ENCODE measurements at regions not wholly inside any gene's neighbourhood (a gene's known extent, or its start where the extent isn't known, plus 50 kb on each side); places are given as distances from the start of the nearest gene placed in this dataset.

GRCh38 chrX:11913001-11913400 is 155.0 kb downstream of the MSL3 start:
- H3K4me1 Mint-ChIP-seq (ENCODE audit: unreplicated experiment): no peaks in the 10 kb centered on the region
- H3K9me3 Mint-ChIP-seq (ENCODE audit: unreplicated experiment): no peaks in the 10 kb centered on the region
- no peak overlapping the region for H3K4me3 Mint-ChIP-seq (ENCODE audit: unreplicated experiment)
- no peaks in the 10 kb centered on the region for H3K36me3 Mint-ChIP-seq (ENCODE audit: low read depth, unreplicated experiment)
- no peak for TF ChIP-seq CTCF (IDR thresholded peaks at IDR 0.05; ENCODE audit: unreplicated experiment)
- H3K27me3 Mint-ChIP-seq (ENCODE audit: unreplicated experiment): no peaks in the 10 kb centered on the region
- no peak overlapping the region for H3K27ac Mint-ChIP-seq (ENCODE audit: unreplicated experiment)
- DNase-seq (ENCODE audit: low spot score): no peak

GRCh38 chrX:11929476-11929875 is 171.4 kb downstream of the MSL3 start:
- Mint-ChIP-seq H3K9me3 (ENCODE audit: unreplicated experiment) (no peaks in the 10 kb centered on the region), H3K27me3 (ENCODE audit: unreplicated experiment) (no peaks in the 10 kb centered on the region), H3K27ac (ENCODE audit: unreplicated experiment) (no peak overlapping the region), H3K36me3 (ENCODE audit: low read depth, unreplicated experiment) (no peaks in the 10 kb centered on the region), H3K4me1 (ENCODE audit: unreplicated experiment) (peaks cover 19% of the 10 kb centered on the region), H3K4me3 (ENCODE audit: unreplicated experiment) (no peak overlapping the region)
- TF ChIP-seq CTCF (IDR thresholded peaks at IDR 0.05; ENCODE audit: unreplicated experiment): no peak
- no peak for DNase-seq (ENCODE audit: low spot score)

GRCh38 chrX:11932423-11932822 is 174.4 kb downstream of the MSL3 start:
- Mint-ChIP-seq H3K27me3 (ENCODE audit: unreplicated experiment) (no peaks in the 10 kb centered on the region), H3K36me3 (ENCODE audit: low read depth, unreplicated experiment) (no peaks in the 10 kb centered on the region), H3K9me3 (ENCODE audit: unreplicated experiment) (no peaks in the 10 kb centered on the region), H3K27ac (ENCODE audit: unreplicated experiment) (no peak overlapping the region), H3K4me1 (ENCODE audit: unreplicated experiment) (peaks cover 22% of the 10 kb centered on the region), H3K4me3 (ENCODE audit: unreplicated experiment) (no peak overlapping the region)
- TF ChIP-seq CTCF (IDR thresholded peaks at IDR 0.05; ENCODE audit: unreplicated experiment): no peak
- no peak for DNase-seq (ENCODE audit: low spot score)

DNA sequence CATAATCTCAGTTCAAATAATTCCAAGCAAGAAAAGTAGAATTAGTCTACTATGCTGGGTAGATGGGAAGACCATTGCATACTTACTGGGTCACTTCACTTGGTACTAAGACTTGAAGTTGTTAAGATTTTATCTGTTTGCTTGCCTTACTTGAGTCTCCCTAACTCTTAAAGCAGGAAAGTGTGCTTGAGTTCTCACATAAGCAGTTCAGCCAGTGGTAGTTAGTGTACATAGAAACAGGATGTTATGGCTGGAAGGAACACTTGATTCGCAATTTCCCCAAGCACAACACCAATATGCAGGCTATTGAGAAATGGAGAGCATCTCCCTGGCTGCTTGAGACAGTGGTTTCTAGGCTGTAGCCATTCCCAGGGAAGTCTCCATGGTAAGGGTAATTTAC is 176.1 kb downstream of the MSL3 start:
- H3K36me3 Mint-ChIP-seq (ENCODE audit: low read depth, unreplicated experiment): no peaks in the 10 kb centered on the region
- no peaks in the 10 kb centered on the region for H3K27me3 Mint-ChIP-seq (ENCODE audit: unreplicated experiment)
- TF ChIP-seq CTCF (IDR thresholded peaks at IDR 0.05; ENCODE audit: unreplicated experiment): no peak
- H3K27ac Mint-ChIP-seq (ENCODE audit: unreplicated experiment): no peak overlapping the region
- H3K4me1 Mint-ChIP-seq (ENCODE audit: unreplicated experiment): peaks cover 22% of the 10 kb centered on the region
- no peaks in the 10 kb centered on the region for H3K9me3 Mint-ChIP-seq (ENCODE audit: unreplicated experiment)
- DNase-seq (ENCODE audit: low spot score): no peak
- H3K4me3 Mint-ChIP-seq (ENCODE audit: unreplicated experiment): no peak overlapping the region

DNA sequence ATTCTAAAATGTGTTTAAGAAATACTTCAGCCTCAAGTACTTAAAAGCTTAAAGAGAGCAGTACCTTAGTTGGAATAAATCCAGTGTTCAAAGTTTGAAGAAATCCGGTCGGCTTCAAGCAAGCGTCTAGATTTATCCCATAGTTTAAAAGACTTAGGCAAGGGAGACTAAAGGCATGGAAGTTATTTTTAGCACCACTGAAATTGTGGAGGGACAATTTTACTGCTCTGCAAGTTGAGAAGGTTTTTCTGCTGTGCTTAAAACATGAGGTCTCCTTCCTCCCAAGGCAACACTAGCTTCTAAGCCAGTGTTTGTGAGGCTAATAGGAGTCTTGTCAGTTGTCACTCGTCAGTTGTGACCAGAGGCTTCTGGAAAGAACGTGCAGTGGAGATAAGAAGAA is 183.5 kb downstream of the MSL3 start:
- no peaks in the 10 kb centered on the region for H3K9me3 Mint-ChIP-seq (ENCODE audit: unreplicated experiment)
- H3K27ac Mint-ChIP-seq (ENCODE audit: unreplicated experiment): no peak overlapping the region
- no peak for TF ChIP-seq CTCF (IDR thresholded peaks at IDR 0.05; ENCODE audit: unreplicated experiment)

More for the DNA sequence above, 183.5 kb downstream of the MSL3 start:
- Mint-ChIP-seq H3K4me3 (ENCODE audit: unreplicated experiment) (no peak overlapping the region), H3K4me1 (ENCODE audit: unreplicated experiment) (no peaks in the 10 kb centered on the region), H3K27me3 (ENCODE audit: unreplicated experiment) (no peaks in the 10 kb centered on the region), H3K36me3 (ENCODE audit: low read depth, unreplicated experiment) (no peaks in the 10 kb centered on the region)
- no peak for DNase-seq (ENCODE audit: low spot score)
